HG02852 (cell line): ENCODE measurements at regions not wholly inside any gene's neighbourhood (a gene's known extent, or its start where the extent isn't known, plus 50 kb on each side); places are given as distances from the start of the nearest gene placed in this dataset.
"Not testable (repeated sequence)": the region's sequence is repeated elsewhere in the genome, so short reads cannot be mapped to it uniquely, and the experiment has no call there.

ENCODE experiments used
- ATAC-seq: cut with Tn5 transposase; IDR thresholded peaks from one replicate; pipeline ENCODE4 v1.9.1; 2021; ENCODE audit warnings: mild to moderate bottlenecking, moderate library complexity; ENCODE audit not compliant: unreplicated experiment

DNA sequence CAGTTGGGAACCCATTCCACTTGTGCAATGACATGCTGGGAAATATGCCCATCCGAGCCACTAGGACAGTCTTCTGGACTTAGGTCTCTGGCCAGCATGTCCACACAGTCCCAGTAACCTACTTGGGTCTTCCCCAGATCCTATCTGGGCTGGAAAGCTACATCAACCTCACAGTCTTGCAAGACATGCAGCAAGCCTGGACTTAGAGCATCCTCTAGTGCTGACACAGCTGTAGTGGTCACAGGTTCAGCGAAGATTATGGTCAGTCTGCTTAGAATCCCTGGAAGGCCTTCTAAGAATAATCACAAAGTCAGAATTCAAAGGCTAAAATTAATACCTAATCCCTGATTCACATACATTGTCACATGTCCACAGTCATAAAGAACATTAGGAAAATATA is 842.7 kb downstream of the STPG2 start:
- ATAC-seq = no peak

DNA sequence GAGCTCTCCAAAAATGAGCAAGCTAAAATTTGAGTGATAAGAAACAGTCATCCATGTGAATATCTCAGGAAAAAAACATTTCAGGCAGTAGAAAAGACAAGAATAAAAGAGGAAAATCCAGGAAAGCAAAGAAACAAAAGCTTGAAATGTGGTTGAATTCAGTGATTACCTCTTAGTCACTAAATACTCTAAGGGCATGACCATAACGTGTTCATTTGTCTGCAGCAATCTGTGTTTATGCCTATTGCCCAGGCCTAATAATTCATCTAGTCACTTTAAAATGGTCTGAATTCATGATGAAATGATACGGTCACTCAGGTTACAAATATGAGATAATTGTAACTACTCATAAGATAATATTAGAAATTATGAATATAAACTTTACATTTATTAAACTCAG is 837.9 kb downstream of the STPG2 start:
- ATAC-seq = no peak

DNA sequence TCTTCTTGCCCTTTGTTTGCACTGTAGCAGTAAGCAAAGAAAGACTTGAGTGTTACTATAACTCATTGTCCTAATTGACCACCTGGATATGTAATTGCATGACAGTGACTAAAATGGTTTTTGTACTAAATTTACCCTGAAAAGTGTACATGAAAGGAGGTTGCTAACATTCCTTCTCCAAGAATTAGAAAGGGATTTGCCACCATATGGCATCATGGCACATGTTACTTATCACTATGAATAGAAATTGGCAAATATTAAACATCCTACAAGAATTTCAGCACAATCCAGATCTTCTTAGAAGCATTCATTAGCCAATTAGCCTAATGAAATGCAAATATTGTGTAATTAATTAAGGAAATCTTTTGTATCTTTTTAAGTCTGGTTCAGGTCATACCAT is 834.2 kb downstream of the STPG2 start:
- ATAC-seq = no peak

DNA sequence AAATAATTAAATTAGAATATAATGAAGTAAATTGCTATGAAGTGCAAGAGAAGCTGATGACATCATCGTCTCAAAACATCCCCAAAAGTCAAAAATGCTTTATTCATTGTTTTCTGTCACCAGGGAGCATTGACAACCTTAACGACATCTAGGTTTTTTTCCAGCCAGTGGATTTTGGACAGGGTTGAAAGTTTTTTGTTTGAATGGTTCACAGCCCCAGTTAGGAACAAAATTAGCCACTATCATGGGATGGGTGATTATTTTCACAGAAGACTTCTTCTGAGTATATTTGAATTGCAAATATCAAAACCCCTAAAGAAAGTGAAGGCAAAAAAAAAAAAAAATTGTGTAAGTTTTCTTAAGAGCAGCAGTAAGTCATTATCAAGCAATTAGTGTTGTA is 826.1 kb downstream of the STPG2 start:
- no peak for ATAC-seq

DNA sequence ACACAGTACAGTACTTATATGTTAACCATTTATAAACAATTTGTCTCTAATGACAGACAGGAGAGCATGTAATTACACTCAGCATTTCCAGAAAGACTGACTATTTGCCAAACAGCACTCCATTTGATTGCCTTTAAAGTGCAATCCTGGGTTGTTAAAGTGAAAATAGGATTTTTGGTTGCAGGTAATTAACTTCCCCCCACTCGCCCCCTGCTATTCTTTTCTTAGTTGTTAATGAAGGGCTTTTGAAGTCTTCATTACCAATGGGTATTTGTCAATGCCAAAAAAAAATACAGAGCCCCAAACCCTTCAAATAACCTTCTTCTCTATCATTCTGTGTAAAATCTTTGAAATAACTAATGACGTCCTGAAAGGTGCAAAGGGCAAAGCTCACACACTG is 825.6 kb downstream of the STPG2 start:
- no peak for ATAC-seq

DNA sequence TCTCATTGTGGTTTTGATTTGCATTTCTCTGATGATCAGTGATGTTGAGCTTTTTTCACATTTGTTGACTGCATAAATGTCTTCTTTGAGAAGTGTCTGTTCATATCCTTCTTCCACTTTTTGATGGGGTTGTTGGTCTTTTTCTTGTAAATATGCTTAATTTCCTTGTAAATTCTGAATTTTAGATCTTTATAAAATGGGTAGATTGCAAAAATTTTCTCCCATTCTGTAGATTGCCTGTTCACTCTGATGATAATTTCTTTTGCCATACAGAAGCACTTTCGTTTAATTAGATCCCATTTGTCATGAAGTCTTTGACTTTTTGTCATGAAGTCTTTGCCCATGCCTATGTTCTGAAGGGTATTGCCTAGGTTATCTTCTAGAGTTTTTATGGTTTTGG is 817.5 kb downstream of the STPG2 start:
- not testable (repeated sequence) for ATAC-seq

DNA sequence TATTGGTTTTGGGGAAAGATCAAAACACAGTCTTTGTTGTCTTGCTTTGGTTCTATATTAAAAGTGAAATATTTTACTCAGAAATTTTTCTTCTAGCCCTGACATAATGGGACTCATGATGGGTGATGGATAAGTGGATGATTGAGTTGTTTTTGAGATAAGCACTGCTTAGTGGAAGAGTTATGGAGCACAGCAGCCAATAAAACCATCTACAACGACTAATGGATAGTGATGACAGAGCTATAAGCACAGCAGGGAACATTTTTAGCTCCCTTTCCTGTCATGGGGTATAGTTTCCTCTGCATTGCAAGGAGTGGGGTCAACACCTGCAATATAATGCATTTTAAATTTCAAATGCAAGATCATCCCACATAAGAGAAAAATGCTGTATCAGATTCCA is 812.4 kb downstream of the STPG2 start:
- no peak for ATAC-seq

DNA sequence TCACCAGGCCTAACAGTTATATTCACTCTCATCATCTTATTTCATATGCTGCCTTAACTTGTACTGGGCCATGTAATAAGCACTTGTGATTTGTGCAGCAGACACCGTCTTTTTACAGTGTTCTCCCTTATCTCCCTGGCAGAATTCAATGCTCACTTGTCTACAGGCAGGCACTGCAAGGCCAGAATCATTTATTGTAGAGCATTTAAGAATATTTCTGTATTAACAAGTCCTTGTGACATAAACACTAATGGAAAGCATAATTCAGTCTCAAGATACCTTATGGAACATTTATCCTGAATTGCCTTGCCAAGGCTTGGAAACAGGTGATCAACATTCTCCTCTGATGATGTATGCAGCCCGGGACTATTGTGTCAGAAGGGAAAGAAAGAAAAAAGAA is 808.9 kb downstream of the STPG2 start:
- no peak for ATAC-seq

DNA sequence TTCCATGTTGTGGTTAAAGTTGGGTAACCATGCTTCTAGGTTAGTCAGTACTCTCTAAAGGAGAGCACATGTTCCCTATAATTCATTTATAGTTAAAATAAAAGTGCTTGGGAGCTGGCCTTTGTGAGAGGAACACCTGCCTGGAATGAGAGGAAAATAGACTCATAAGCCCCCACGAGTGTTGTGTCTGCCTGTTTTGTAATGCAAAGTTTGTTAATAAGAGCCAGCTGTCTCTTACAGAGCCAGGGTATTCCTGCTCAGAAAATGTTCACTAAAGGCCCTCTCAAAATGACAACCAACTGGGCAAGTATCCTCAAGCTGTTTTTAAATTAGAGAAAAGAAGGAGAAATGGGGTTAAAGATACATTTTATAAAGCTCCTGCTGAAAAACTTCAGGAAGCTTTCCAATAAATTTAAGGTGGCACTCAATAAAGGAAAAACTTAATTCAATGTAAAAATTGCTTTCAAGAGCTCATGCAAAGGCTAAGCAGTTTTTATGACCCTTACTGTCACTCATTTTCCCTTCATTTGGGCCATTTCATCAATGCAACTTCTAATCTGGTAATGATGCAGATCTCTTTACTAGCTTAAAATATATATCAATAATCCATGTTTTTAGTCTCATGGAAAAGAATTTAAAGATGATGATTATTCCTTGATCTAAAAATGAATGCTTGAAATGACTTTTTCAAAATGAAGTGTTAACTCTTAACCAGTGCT is 793.6 kb downstream of the STPG2 start:
- ATAC-seq = no peak

DNA sequence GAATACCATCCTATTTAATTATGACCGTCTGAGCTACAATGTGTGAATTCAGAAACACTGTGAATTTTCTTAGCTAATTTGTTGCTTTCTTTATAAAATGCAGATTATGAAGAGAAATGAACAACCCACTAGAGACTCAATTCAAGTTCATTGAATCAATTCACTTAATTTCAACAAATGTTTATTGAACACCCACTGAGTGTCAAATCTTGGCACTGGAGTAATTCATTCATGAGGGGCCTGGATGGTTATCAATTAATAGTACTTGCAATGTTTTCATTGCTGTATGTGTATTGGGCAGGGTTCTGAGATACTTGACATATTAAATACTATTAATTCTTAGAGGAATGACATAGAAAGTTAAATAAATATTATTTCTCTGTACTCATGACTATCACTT is 789.4 kb downstream of the STPG2 start:
- no peak for ATAC-seq

DNA sequence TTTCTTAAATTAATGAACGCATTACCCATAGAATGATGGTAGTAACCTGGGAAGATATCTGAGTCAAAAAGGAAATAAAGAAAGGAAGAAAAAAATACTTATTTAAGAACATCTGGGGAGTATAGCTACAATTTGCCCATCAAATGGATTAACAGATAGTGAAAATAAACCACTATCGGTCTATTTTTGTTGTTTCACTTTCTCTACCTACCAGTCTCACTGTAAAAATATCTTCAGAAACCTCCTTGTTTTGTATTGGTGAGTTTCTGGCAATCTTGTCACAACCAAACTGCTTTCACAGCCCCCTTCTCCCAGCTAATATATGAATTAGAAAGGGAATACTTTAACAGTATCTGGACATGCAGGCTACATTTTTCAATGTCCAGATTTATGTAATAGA is 783.5 kb downstream of the STPG2 start:
- no peak for ATAC-seq

DNA sequence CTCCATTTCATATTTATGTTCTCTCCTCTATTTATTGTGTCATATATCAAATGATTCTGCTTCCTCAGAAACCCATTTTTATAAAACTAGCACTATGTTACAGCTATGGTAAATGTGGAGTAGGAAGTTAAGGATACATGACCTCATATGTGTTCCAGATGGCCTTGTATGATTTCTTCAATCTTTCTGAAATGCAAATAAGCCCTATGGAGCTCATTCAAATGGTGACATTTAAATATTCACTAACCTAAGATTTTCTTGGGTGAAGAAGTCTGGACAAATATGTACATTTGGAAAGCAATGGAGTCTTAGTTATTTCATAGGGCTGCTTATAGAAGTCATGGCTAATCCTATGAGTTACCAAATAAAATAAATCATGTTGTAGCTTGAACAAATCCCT is 782.5 kb downstream of the STPG2 start:
- no peak for ATAC-seq

DNA sequence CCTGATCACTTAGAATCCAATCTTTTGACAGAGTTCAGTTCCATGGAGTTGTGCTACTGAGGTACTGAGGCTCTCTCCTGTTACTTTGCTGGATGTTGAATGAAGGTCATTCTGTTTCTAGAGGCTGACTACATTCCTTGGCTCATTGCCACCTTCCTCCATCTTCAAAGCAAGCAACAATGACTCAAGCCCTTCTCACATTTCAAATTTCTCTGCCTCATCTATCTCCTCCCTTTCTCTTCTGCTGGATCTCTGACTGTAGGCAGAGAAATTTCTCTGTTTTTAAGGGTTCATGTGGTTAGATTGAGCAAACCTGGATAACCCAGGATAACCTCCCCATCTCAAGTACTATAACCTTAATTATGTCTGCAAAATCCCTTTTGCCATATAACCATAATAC is 775.4 kb downstream of the STPG2 start:
- no peak for ATAC-seq

DNA sequence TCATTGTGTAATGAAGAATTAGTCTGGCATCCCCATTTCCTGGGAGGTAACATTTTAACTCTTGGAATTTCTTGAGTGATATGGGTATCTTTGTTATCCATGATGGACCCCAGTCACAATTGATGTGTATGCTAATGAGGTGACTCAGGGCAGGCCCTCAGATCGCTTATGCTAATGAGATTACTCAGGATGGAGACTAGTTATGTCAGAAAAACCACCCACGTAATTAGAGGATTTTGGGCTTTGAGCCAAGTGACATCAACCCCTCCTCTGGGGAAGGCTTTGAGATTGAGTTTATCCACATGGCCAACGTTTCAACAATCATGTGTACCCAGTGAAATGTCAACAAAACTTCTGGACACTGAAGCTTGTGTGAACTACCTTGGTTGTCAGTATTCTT is 772.7 kb downstream of the STPG2 start:
- ATAC-seq = no peak

DNA sequence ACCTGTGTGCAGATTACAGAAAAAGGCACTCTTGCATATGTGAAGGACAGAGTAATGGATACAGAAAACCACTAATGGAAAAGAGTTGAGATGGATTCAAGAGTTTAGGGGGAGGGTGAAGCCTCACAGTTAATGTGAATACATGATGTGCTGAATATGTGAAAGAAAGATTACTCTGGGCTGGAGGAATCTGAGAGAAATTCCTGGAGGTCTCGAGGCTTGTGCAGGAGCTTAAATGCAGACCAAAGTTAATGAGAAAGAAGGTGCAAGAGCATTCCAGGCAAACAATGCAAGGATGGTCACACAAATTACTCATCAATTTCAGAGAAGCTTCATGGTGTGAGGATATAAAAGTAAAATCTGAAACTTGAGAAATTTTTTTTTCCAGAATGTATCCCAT is 768.8 kb downstream of the STPG2 start:
- ATAC-seq = no peak

DNA sequence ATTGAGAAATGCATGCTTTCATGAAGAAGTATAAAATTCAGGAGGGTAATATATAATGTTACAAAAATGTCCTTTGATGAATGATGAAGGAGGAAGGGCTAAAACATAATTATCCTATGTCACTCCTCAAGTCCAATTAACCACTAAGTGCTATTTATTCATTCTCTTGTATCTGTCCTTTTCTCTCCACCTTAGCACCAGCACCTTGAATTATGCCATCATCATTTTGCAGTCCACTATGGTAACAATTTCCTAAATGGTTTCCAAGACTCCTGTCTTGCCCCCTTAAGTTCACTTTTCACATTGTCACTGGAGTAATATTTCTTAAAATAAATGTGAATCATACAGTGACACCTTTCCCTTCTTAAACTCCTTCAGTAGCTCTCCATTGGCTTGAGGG is 756.3 kb downstream of the STPG2 start:
- ATAC-seq = no peak

DNA sequence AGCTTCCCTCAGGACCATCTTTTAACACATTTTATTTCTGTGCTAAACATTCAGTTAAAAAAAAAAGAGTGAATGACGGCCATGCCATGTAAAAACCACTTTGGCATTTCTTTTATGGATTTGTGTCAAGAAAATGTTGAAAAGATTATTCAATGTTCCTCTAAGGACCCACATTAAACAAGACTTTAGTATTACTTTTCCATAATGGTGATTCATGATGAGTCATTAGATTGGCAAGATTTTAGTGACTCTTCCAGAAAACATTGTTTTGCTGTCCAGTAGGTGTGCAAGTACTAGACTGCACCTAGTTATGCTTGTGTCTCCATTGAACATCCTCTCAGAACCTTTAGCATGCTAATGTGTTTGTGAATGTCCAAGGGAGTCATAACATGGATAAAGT is 748.6 kb downstream of the STPG2 start:
- ATAC-seq = no peak

DNA sequence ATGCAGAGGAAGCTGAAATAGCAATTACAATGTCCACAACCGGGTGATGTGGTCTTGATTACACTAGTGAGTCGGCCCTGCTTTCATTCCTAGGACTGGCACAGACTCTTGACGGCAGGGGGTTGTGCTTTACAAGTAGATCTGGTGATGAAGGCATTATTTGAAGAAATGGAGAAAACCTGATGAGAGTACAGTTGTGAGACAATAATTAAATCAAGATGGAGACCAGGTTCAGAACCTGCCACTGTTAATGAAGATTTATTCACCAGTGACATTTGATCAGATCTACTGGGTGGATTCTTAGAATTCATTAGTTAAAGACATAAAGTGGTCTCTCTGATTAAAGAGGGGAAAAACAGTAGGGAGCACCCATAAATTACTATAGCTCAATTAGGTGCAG is 747.2 kb downstream of the STPG2 start:
- no peak for ATAC-seq

DNA sequence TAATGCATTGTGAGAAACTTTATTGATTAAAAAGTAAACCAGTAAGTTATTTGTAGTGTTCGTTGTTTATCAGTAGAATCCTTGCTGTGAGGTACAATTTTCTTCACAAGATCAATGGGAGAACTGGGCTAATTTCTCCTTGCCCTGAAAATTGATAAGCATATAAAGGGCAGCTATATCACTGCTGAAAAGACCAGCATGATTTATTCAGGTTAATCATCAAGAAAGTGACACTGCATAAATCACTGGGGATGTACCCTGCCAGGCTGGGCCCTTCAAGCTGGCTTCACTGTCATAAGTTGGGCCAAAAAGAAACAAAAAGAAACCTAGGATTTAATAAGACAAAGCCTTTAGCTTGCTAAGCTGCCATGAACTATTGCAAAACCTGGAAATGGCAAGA is 746.7 kb downstream of the STPG2 start:
- no peak for ATAC-seq

DNA sequence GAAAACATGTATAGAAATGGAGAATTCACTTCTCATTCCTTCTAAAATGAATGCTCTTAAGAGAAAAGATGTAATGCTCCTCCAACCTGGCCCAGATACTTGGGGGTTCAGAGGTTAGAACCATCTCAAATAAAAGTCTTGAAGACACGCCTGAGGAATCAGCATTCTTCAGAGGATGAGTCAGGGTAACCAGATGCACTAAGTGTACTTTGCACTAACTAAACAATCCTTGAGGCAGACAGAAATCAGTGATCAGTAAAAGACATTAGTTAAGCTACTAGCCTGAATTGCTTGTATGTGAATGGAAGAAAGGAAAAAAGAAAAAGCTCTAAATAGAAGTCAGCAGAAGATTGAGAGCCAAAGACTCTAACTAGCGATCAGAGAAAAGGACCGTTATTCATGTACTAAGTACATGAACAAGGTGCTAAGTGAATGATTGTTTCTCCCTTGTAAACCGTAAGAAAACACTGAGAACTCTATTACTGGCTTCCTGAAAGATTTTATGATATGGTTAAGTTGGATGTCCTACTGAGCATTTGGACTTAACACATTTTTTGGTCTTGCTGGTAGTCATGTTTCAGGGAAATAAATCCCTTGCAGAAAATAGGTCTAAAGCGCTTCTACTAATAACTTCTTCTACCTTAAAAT is 738.3 kb downstream of the STPG2 start:
- no peak for ATAC-seq

DNA sequence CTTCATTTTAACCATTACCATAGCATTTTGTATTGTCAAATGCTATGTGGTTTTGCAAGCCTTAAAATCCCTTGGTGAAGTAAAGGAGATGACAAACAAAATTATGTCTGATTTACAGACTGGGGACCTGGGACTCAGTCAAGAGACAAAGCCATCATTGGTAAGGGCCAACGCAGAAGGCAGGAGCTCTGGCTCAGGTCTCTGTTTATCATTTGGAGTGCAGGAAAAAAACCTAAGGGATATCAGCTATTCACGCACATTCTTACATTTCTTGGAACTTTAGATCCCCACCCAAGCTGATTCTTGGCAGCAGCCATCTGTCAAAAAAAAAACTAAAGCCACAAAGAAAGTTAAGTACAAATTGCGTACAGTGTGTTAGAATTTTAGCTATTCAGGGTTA is 731.9 kb downstream of the STPG2 start:
- no peak for ATAC-seq

DNA sequence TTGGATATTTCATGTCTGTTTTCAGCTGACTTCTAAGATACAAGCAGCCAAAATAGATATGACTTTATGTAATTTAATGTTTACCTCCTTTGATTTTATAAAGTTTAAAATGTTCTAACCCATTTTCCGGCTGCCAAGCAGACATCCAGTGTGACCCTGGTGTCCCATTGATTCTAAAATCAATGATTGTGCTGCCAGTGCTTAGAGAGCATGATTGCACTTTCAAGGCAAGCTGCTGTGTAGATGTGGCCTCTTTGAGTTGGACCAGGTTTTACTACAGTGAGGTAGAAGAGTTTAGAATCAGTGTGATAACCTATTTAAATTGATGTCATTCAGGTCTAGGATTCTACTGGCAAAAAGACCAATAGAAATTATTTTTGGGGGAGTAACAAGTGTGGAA is 730.9 kb downstream of the STPG2 start:
- no peak for ATAC-seq

DNA sequence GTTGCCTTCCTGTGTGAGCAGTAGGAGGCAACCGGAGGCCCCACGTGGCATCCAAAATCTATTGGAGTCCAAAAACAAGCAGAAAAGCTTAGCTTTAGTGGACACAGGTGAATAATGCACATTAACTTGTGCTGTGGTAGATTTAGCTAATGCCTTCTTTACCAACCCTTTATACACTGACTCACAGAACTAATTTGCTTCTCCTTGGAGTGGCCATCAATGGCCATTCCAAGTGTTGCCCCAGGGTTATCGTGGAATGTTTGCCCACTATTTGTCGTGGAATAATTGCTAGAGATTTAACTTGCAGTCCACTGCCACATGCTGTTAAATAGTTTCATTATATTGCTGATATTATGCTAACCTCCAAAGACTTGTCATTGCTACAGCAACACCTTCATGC is 729.1 kb downstream of the STPG2 start:
- no peak for ATAC-seq
